Heart left ventricle (tissue), 13 donors: ENCODE measurements at regions not wholly inside any gene's neighbourhood (a gene's known extent, or its start where the extent isn't known, plus 50 kb on each side); places are given as distances from the start of the nearest gene placed in this dataset.

ENCODE experiments used
- CTCF ChIP-seq, 12 donors: fragments of 200-600 bp; sonication (generic) in 4 of 12; IDR thresholded peaks; one replicate each; pipeline versions ENCODE4 v1.5.0 to v1.8.0; 2018 to 2022; ENCODE audit warnings: antibody characterized with exemption in 12 of 12, mild to moderate bottlenecking in 5 of 12
- POLR2A ChIP-seq, 2 donors: fragments of 450-650 bp; IDR thresholded peaks; one replicate each; pipeline ENCODE4 v1.6.1; 2017; ENCODE audit warnings: antibody characterized with exemption in 2 of 2, mild to moderate bottlenecking in 2 of 2, moderate library complexity in 2 of 2
- donor health status: ischemic (EF 13 %, LVEDD 7.1; RV severe dilation, severe dysfunction).
- donor health status: DM: no; HTN: yes; CAD: no.
- donor health status: DM: no; HTN: no; CAD: no.
- donor health status: ischemic (EF 25% LVEDD 6.9; RV normal size, moderate dysfunction).
- donor health status: ischemic (EF 25% LVEDD 5.7; RV mildly dilated, moderate dysfunction).
- donor health status: ischemic (EF 35%, LVEDD 5.7; RV mildly dilated, moderate dysfunction).
- donor health status: nonischemic (EF 11% LVEDD 7.7; RV severe dilation, severe dysfunction).
- donor health status: DM: yes; HTN: yes; CAD: no.
- donor health status: PGD.
- donor health status: ischemic (EF 29% LVEDD 5.4; RV normal size, mild dysfunction).
- donor health status: nonischemic (EF 23%, LVEDD 6.1; RV moderate dilation, normal function).

- TF ChIP-seq CTCF (IDR thresholded peaks at IDR 0.05): no peak
- TF ChIP-seq POLR2A (IDR thresholded peaks at IDR 0.05): no peak
These were observed 119.0 kb upstream of the CACUL1 start for GRCh38 chr10:118873738-118874105.
